SH-SY5Y (cell line): ENCODE measurements at regions not wholly inside any gene's neighbourhood (a gene's known extent, or its start where the extent isn't known, plus 50 kb on each side); places are given as distances from the start of the nearest gene placed in this dataset.

Experiments
- GATA2 ChIP-seq: IDR thresholded peaks from 2 replicates; pipeline ENCODE4 v1.6.1; 2011; ENCODE audit warnings: mild to moderate bottlenecking, low read depth, low read length
- GATA3 ChIP-seq: IDR thresholded peaks from 2 replicates; pipeline ENCODE4 v1.6.1; 2011; ENCODE audit warnings: low read depth, mild to moderate bottlenecking, low read length, moderate library complexity

DNA sequence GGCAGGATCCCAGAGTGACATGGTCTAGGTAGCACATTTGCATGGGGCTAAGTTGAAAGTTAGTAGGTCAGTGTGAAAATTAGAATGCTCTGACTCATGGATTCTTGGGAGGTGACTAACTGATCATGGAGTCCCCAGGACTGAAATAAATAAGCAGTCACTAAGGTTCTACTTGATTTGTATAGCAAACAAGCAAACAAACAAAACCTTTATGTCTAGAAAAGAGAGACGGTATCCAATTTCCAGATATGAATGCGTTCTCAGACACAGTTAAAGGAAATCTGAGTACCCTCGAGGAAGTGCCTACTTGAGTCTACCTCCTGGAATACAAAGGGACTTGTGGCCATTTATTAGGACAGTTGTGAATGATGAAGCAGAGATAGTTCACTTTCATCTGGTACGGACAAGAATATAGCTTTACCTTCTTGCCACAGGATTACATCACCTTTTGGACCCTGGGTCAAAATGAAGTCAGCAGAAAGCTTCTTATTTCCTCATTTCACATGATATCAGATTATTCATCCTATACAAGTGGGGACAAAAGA, 54.3 kb upstream of the AGPS start:
- no peak for TF ChIP-seq GATA2
- no peak for TF ChIP-seq GATA3
